GM18520 (cell line): ENCODE measurements at regions not wholly inside any gene's neighbourhood (a gene's known extent, or its start where the extent isn't known, plus 50 kb on each side); places are given as distances from the start of the nearest gene placed in this dataset.
"Not testable (repeated sequence)": the region's sequence is repeated elsewhere in the genome, so short reads cannot be mapped to it uniquely, and the experiment has no call there.

Source experiments
- ATAC-seq: cut with Tn5 transposase; IDR thresholded peaks from one replicate; pipeline ENCODE4 v1.9.1; 2021; ENCODE audit not compliant: unreplicated experiment

DNA sequence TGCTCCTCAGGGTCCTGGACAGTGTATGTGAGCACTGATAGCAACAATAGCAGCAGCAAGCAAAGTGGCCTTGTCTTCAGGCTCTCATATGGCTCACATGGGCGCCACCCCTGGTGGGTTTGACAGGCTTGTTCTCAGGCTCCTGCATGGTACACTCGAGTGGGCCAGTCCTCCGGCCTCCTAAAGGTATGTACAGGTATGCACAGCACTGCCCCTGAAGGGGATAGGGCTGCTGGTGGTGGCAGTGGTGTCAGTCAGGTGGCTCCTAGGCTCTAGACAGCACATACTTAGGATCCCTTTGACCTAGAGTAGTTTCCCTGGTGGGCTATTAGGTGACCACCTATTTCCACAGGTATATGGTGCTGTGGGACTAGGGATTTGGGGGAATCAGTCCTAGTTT, 79.8 kb downstream of the LGALS9B start:
- not testable (repeated sequence) for ATAC-seq

DNA sequence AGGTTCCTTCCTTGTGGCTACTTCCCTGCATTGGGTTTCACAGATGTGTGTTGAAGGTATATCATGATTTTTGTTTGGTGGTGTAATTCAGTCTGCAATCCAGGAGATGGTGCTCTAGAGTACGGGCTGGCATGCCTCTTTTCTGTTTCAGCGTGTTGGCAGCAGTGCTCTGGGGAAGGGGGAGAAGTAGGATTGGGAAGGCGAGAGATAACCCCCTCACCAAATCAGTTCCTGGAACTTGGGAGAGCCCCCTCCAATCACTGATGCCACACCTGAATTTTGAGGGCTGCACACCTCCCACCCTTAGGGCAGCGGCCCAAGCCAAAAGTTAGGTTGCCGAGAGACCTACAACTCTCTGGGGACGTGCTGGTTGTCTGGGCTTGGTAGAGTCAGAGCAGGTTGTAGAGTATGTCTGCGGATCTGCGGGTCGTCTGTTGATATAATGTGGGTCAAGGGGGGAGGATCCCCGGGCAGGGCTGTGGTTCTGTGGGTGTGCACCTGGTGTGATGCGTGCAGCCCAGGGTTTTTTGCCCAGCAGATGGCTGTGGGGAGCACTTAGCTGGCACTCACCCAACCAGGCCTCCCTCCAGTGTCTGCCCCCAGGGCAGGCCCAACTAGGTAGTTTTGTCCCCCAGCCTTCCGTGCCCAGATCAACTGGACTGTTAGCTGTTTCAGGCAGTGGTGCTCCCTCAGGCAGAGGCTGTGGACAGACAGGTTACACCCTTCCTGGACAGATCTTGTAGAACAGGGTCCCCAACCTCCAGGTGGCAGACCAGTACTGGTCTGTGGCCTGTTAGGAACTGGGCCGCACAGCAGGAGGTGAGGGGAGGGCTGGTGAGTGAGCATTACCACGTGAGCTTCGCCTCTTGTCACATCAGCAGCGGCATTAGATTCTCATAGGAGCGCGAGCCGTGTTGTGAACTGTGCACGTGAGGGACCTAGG, 85.7 kb downstream of the LGALS9B start:
- ATAC-seq = peak; percentile 53

DNA sequence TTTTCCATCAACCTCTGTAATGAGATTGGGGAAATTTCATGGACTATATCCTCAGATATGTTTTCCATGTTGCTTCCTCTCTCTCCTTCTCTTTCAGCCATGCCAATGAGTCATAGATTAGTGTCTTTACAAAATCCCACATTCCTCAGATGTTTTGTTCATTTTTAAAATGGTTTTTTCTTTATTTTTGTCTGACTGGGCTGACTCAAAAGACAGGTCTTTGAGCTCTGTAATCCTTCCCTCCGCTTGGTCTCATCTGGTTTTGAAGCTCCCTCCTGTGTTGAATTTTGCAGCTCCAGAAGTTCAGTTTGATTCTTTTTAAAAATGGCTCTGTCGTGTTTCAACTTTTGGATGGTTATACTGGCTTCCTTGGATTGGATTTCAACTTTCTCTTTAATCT, 86.7 kb downstream of the LGALS9B start:
- ATAC-seq = not testable (repeated sequence)

DNA sequence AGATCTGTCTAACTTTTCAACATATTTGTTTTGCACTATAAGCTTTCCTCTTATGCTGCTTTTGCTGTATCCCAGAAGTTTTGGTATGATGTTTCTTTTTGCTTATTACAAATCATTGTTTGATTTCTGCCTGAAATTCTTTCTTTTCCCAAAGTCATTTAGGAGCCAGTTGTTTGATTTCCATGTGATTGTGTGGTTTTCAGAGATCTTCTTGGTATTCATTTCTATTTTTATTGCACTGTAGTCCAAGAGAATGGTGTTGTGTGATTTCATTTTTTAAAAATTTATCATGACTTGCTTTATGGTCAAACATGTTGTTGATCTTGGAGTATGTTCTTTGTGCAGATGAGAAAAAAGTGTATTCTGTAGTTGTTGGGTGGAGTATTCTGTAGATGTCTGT, 88.1 kb downstream of the LGALS9B start:
- not testable (repeated sequence) for ATAC-seq

DNA sequence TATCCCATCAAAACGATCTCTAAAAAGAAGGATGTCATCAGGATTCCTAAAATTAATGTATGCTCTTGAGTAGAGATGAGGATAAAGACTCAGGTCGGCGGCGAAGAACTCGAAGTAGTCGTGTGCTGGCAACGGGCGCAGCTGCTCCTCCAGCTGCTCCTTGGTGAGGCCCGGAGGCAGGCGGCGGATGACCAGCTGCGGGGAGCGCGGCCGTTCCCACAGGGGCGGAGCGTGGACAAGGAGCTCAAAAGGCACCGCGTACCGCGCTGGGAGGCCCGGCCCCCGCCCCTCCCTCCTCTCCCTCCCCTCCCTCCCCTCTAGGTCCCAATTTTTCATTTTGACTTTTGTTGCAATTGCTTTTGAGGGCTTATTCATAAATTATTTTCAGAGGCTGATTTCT, 90.7 kb downstream of the LGALS9B start:
- ATAC-seq = not testable (repeated sequence)

DNA sequence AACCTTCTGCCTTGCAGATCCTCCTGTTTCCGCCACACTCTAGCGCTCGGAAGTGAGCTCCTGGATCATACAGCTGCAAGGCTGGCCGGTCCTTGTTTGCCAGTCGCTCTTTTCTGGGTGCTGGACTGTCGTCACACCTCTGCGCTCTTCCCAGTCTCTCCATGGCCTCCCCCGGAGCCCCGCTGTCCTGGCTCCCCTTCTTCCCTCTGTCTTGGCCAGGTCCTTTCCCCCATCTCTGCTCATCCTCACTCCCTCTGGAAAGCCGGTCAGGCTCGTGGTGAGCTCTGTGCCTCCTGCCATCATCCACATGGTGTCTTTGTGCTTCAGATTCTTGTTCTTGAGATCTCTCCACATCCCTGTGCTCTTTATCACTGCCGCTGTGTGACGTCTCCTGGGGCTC, 91.6 kb downstream of the LGALS9B start:
- not testable (repeated sequence) for ATAC-seq
